Neural cell (in vitro differentiated cells): ENCODE measurements at regions not wholly inside any gene's neighbourhood (a gene's known extent, or its start where the extent isn't known, plus 50 kb on each side); places are given as distances from the start of the nearest gene placed in this dataset.

Experiments
- H2AFZ ChIP-seq: fragments of 200-600, 300-800 bp; sonication (generic), shearing (Covaris generic); 2 replicates; pipeline ENCODE4 v1.6.0; 2014; ENCODE audit warnings: low read depth, mild to moderate bottlenecking, antibody characterized with exemption, low read length, moderate library complexity
- H3F3A ChIP-seq: fragments of 200-600 bp; shearing (Covaris generic); 2 replicates; pipeline ENCODE4 v1.6.1; 2016; ENCODE audit warnings: mild to moderate bottlenecking, moderate library complexity, mixed read lengths, antibody characterized with exemption, low read length; ENCODE audit not compliant: insufficient read depth, poor library complexity, severe bottlenecking
- H3K27ac ChIP-seq: fragments of 200-600, 300-800 bp; sonication (generic), shearing (Covaris generic); 2 replicates; pipeline ENCODE4 v1.5.1; 2014; ENCODE audit warnings: mild to moderate bottlenecking, low read length, moderate library complexity
- H3K27me3 ChIP-seq: fragments of 300-800, 200-600 bp; sonication (generic), shearing (Covaris generic); 2 replicates; pipeline ENCODE4 v1.6.0; 2014; ENCODE audit warnings: mild to moderate bottlenecking, low read depth, low read length, moderate library complexity; ENCODE audit not compliant: insufficient read depth
- H3K36me3 ChIP-seq: fragments of 300-800, 200-600 bp; sonication (generic), shearing (Covaris generic); 2 replicates; pipeline ENCODE4 v1.5.1; 2014; ENCODE audit warnings: mild to moderate bottlenecking, antibody characterized with exemption, low read length, moderate library complexity; ENCODE audit not compliant: insufficient read depth
- H3K4me2 ChIP-seq: fragments of 300-800, 200-600 bp; sonication (generic), shearing (Covaris generic); 2 replicates; pipeline ENCODE4 v1.6.0; 2014; ENCODE audit warnings: mild to moderate bottlenecking, low read length
- H3K4me3 ChIP-seq: fragments of 300-800, 200-600 bp; sonication (generic), shearing (Covaris generic); 2 replicates; pipeline ENCODE4 v1.5.1; 2014; ENCODE audit warnings: mild to moderate bottlenecking, low read length, moderate library complexity
- H3K79me2 ChIP-seq: fragments of 200-600 bp; shearing (Covaris generic); replicated peaks from 2 replicates; pipeline ENCODE4 v1.6.0; 2014; ENCODE audit warnings: mild to moderate bottlenecking, low read length, moderate library complexity; ENCODE audit not compliant: insufficient read depth
- H3K9ac ChIP-seq: fragments of 300-800, 200-600 bp; sonication (generic), shearing (Covaris generic); 2 replicates; pipeline ENCODE4 v1.6.1; 2016; ENCODE audit warnings: mild to moderate bottlenecking, low read length, mixed read lengths
- H3K9me2 ChIP-seq: fragments of 200-600 bp; shearing (Covaris generic); 2 replicates; pipeline ENCODE4 v1.6.1; 2016; ENCODE audit warnings: mild to moderate bottlenecking, low read length, mixed read lengths; ENCODE audit not compliant: insufficient read depth
- H3K9me3 ChIP-seq: fragments of 200-600, 300-800 bp; sonication (generic), shearing (Covaris generic); 2 replicates; pipeline ENCODE4 v1.6.1; 2016; ENCODE audit warnings: mild to moderate bottlenecking, mixed run types, low read length, moderate library complexity, mixed read lengths
- H4K20me1 ChIP-seq: fragments of 200-600 bp; shearing (Covaris generic); 2 replicates; pipeline ENCODE4 v1.6.1; 2016; ENCODE audit warnings: mild to moderate bottlenecking, mixed run types; ENCODE audit not compliant: insufficient read depth
- CTCF ChIP-seq: fragments of 450-650 bp; IDR thresholded peaks from 2 replicates; pipeline ENCODE4 v1.5.1; 2014; ENCODE audit warnings: antibody characterized with exemption, mild to moderate bottlenecking, moderate library complexity; ENCODE audit not compliant: poor library complexity, severe bottlenecking
- EP300 ChIP-seq: fragments of 450-650 bp; conservative IDR thresholded peaks from 2 replicates; pipeline ENCODE4 v1.6.1; 2014; ENCODE audit warnings: antibody characterized with exemption, mild to moderate bottlenecking, moderate library complexity; ENCODE audit not compliant: poor library complexity, severe bottlenecking
- EZH2 ChIP-seq: fragments of 200-600, 300-800 bp; shearing (Covaris generic), sonication (generic); IDR thresholded peaks from 2 replicates; pipeline ENCODE4 v1.6.1; 2014; ENCODE audit warnings: antibody characterized with exemption, low read length, borderline replicate concordance, mild to moderate bottlenecking; ENCODE audit not compliant: insufficient read depth, poor library complexity, severe bottlenecking
- MXI1 ChIP-seq: fragments of 450-650 bp; conservative IDR thresholded peaks from 2 replicates; pipeline ENCODE4 v1.6.1; 2014; ENCODE audit warnings: antibody characterized with exemption, mild to moderate bottlenecking; ENCODE audit not compliant: poor library complexity, severe bottlenecking
- POLR2AphosphoS5 ChIP-seq: IDR thresholded peaks from 2 replicates; pipeline ENCODE4 v1.6.1; 2012
- RAD21 ChIP-seq: fragments of 450-650 bp; conservative IDR thresholded peaks from 2 replicates; pipeline ENCODE4 v1.6.1; 2014; ENCODE audit warnings: antibody characterized with exemption, mild to moderate bottlenecking, moderate library complexity
- REST ChIP-seq: IDR thresholded peaks from 2 replicates; pipeline ENCODE4 v1.6.1; 2012; ENCODE audit warnings: borderline replicate concordance
- SMC3 ChIP-seq: fragments of 450-650 bp; conservative IDR thresholded peaks from 2 replicates; pipeline ENCODE4 v1.6.1; 2014; ENCODE audit warnings: antibody characterized with exemption, mild to moderate bottlenecking, moderate library complexity; ENCODE audit not compliant: poor library complexity
- TAF1 ChIP-seq: IDR thresholded peaks from 2 replicates; pipeline ENCODE4 v1.6.1; 2012; ENCODE audit warnings: low read depth

- Histone ChIP-seq H3F3A (no peaks in the 10 kb centered on the region), H3K9ac (no peak overlapping the region), H3K27ac (no peak overlapping the region), H3K27me3 (no peaks in the 10 kb centered on the region), H3K9me2 (no peaks in the 10 kb centered on the region), H3K4me3 (no peak overlapping the region), H3K36me3 (no peaks in the 10 kb centered on the region), H3K4me2 (no peak overlapping the region), H2AFZ (no peak overlapping the region), H3K9me3 (no peaks in the 10 kb centered on the region), H4K20me1 (no peaks in the 10 kb centered on the region), H3K79me2 (peaks cover 4% of the 10 kb centered on the region)
- TF ChIP-seq TAF1 (no peak), SMC3 (no peak), CTCF (no peak)
These were observed 65.6 kb downstream of the NCOR2 start for GRCh38 chr12:124501827-124502226.

GRCh38 chr12:124501112-124501561 lies 66.3 kb downstream of the NCOR2 start:
- Histone ChIP-seq H3K27me3 (no peaks in the 10 kb centered on the region), H3K36me3 (no peaks in the 10 kb centered on the region), H3K79me2 (peaks cover 4% of the 10 kb centered on the region), H3K27ac (no peak overlapping the region), H3K9ac (no peak overlapping the region), H3K4me2 (no peak overlapping the region), H4K20me1 (no peaks in the 10 kb centered on the region), H3F3A (no peaks in the 10 kb centered on the region), H3K4me3 (no peak overlapping the region), H3K9me3 (no peaks in the 10 kb centered on the region), H3K9me2 (no peaks in the 10 kb centered on the region), H2AFZ (no peak overlapping the region)
- TF ChIP-seq POLR2AphosphoS5 (no peak), EZH2 (no peak), CTCF (no peak), EP300 (no peak), MXI1 (no peak), SMC3 (no peak), REST (no peak), TAF1 (no peak), RAD21 (no peak)
